Embryonic facial prominence (tissue), 1 donor: ENCODE measurements at regions not wholly inside any gene's neighbourhood (a gene's known extent, or its start where the extent isn't known, plus 50 kb on each side); places are given as distances from the start of the nearest gene placed in this dataset.
"Not testable (repeated sequence)": the region's sequence is repeated elsewhere in the genome, so short reads cannot be mapped to it uniquely, and the experiment has no call there.

Experiments used
- DNase-seq: peaks from one replicate; pipeline ENCODE4 v3.0.0-alpha.2; 2016; ENCODE audit errors: extremely low spot score

DNA sequence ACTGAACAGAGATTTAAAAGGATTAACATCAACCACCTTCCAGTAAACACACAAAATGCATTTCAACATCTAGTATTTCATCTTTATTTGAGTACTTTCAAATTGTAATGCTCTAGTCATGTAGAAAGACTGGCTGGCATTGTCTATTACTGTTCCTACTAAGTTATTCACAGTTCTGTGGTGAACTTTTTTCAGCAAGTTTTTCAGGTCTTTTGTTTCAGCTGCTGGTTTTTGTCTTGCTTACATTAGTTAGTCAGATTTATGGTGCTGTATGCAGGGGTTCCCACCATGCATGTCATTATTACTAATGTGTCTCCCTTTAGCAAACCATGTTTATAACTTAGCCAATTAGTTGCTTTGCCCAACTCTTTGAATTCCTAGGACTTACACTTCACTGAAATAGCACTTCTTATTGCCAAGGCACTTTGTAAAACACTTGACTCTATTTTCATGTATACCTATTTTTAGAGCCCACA lies 253.4 kb upstream of the KITLG start:
- no peak for DNase-seq

DNA sequence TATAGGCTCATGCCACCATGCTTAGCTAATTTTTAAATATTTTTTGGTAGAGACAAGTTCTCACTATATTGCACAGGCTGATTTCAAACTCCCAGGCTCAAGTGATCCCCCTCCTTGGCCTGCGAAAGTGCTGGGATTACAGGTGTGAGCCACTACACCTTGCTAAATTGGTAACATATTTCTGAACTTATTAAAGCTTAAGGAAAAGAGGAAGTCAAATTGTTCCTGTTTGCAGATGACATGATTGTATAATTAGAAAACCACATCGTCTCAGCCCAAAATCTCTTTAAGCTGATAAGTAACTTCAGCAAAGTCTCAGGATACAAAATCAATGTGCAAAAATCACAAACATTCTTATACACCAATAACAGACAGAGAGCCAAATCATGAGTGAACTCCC lies 248.3 kb upstream of the KITLG start:
- DNase-seq: not testable (repeated sequence)

DNA sequence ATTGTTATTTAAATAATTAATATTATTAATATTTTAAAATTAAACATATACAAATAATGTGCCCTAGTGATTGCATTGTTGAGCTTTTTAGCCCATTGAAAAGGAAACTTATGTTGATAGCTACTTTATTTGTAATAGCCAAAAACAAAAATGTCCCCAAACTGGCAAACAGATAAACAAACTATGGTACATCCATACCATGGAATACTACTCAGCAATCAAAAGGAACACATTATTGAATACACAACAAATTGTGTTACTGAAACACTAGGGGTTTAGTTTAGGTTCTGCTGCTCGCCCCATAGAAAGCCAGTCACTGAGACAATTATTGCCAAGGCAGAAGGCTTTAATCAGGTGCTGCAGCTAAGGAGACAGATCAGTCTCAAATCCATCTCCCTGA lies 239.7 kb upstream of the KITLG start:
- DNase-seq: no peak

DNA sequence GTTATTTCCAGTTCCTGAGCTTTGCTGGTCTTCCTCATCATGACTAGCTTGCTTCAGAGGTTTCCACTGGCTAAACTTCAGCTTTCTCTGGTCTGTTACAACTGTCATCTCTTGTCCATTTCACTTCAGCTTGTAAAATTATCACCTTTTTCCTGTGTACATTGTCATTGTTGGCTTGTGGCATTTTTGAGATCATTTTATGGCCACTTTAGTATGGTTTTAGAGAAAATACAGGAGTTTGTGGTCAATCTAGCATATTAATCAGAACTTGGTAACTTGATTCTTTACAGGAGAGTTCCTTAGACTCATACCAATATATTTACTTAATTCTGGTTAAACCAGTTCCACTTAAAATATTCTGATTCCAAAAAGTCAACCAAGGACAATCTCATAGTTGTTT lies 235.9 kb upstream of the KITLG start:
- no peak for DNase-seq

DNA sequence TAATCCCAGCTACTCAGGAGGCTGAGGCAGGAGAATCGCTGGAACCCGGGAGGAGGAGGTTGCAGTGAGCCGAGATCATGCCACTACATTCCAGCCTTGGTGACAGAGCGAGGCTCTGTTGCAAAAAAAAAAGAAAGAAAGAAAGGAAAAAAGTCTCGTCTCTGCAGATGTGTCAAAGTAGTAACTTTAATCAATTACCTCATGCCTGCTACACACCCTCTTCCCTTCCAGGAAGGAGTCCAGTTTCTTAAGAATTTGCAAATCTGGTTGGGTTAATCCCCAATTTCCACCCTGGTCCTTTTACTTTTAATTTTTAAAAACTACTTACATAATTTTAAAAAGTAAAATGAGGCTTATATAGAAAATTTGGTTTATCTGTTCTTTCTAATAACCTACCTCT lies 234.5 kb upstream of the KITLG start:
- no peak for DNase-seq

DNA sequence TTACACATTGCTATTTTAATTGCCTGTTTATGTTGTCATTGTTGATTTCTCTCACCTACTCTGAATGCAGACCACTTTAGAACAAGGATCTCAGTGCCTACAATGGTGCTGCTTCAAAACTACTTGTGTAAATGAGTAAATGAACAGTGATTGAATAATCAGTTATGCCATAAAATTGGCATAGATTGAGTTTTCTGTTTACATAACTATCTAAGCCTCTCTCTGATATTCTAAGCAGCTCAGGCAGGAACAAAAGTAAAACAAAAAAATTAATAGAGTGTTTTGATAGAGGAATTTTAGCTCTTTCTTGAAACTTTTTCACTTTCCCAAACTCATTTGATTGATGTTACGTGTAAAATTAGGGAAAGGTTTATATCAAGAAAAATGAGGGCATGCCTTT lies 232.3 kb upstream of the KITLG start:
- no peak for DNase-seq

DNA sequence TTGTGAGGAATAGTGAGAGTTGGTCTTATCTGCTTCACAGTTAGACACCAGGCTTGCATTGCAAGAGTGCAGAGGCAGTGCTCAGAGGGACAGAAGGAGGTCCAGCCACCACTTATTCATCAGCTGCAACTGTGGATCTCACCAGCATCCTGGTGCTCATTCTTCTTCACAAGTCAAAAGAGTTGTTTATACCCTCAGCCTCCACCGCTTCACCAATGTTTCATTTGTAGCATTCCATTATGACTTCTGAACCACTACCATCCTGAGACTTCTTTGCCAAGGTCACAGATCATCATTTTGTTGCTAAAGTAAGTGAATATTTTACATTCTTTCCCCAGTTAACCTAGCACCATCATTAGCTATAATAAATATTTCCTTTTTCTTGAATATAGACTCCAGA lies 230.5 kb upstream of the KITLG start:
- no peak for DNase-seq

DNA sequence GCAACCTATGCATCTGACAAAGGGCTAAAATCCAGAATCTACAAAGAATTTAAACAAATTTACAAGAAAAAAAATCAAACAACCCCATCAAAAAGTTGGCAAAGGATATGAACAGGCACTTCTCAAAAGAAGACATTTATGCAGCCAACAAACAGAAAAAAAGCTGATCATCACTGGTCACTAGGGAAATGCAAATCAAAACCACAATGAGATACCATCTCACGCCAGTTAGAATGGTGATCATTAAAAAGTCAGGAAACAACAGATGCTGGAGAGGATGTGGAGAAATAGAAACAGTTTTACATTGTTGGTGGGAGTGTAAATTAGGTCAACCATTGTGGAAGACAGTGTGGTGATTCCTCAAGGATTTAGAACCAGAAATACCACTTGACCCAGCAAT lies 229.6 kb upstream of the KITLG start:
- DNase-seq: not testable (repeated sequence)

DNA sequence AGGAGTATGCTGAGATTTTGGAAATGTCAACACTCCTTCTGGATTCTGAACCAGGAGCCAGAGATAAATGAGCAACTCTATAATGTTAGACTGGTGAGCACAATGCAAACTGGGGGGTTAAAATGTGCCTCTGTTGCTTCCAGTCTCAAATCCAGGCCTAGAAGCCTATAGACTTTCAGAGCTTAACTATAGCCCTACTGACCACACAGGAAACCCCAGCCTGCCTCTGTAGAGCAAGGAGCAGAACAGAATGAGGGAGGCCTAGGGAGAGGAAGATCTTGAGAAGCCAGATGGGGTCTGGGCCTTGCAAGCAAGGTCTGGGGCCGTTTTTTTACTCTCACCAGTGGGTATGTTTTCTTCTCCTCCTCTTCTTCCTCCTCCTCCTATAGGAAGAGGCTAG lies 225.4 kb upstream of the KITLG start:
- DNase-seq: no peak

DNA sequence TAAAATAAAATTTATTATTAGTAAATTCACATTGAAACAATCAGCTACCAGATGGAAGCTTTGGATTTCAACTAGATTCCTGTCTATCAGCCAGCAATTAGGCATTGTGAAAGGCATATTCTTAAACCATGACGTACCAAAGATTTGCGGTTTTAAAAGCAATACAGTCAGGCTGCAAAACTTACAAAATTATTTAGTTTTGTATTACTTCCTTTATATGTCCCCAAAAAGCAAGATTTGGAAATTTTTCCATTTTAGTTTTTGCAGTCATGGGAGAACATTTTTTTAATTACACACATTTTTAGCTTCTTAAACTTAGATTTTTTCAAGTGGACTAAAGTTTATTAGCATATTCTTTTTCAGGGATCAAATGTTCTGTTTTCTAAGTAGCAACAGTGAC lies 225.0 kb upstream of the KITLG start:
- no peak for DNase-seq

DNA sequence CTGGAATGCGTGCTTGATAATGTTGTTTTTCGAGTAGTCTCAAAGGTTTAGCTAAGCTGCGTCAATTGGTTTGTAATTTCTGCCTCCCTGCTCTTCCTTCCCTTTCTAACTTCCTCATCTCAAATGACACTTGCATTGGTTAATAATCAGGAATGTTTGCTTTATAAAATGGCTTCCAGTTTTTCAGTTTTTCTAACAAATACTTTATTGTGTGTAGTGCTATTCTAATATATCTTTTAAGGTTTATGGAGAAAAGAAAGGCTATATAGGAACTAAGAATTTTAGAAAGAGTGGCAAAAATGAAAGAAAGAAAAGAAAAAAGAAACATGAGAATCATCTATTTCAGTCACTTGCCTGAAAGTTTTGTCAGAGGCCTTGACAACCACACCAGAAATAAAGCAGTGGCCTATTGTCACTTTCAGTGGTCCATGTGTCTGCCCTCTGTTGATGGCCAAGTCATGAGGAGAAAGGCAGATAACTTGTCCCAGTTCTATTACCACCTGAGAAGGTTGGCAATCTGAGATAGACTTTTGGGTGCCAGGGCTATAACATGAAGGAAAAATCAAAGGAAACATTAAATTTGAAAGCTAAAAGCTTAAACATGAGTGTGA lies 221.9 kb upstream of the KITLG start:
- no peak for DNase-seq

DNA sequence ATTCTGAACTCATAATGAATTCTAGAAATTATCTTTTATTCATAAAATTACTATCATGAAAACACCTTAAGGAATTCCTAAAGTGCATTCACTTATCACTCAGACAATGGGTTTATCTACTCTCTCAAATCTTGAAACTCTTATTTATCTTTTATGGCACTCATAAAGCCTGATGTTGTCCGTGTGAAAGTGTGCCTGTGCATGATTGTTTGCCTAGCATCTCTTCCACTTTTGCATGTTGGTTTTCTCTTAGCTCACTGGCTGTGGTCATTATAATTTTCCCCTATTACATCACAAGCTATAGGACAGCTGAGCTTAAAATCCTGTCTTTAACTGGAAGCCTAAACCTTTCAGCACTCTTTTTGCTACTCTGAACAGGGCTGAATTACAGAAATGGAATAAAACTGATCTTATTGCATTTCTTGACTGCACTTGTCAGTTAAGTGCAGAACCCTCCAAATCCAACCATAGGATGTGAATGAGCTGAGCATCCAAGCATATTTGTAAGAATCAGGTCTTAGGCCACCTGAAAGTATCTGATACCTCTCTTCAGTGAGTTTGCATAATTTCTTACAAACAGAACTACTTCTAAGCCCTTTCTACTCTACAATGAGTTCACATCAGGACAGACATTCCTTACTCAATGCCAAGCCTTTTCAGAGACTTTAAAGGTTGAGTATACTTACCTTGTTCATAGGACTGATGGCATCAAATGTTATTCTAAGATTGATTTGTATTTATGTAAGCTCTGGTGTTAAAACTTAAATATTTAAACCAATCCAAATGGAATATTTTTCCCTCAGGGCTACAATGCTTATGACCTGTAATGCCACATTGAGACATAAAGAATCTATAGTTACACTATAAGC lies 221.2 kb upstream of the KITLG start:
- DNase-seq: no peak

DNA sequence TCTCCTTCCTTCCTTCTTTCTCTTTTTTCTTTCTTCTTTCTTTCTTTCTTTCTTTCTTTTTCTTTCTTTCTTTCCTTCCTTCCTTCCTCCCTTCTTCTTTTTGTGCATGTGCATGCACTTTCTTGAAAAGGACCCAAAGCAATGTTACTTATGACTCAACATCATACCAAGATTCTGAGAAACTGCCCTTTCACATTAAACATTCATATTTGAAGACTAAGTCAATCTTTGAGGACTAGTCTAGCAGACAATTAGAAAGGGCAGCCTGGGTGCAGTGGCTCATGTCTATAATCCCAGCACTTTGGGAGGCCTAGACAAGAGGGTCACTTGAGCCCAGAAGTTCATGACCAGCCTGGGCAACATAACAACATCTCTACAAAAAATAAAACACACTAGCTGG lies 212.8 kb upstream of the KITLG start:
- no peak for DNase-seq

DNA sequence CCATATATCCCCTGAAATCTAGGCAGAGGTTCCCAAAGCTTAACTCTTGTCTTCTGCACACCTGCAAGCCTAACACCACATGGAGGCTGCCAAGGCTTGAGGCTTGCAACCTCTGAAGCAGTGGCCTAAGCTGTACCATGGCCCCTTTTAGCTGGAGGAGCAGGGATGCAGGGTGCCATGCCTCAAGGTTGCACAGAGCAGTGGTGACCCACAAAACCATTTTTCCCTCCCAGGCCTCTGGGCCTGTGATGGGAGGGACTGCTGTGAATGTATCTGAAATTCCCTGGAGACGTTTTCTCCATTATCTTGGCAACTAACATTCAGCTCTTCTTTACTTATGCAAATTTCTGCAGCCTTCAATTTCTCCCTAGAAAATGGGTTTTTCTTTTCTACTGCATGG lies 210.0 kb upstream of the KITLG start:
- DNase-seq: no peak

DNA sequence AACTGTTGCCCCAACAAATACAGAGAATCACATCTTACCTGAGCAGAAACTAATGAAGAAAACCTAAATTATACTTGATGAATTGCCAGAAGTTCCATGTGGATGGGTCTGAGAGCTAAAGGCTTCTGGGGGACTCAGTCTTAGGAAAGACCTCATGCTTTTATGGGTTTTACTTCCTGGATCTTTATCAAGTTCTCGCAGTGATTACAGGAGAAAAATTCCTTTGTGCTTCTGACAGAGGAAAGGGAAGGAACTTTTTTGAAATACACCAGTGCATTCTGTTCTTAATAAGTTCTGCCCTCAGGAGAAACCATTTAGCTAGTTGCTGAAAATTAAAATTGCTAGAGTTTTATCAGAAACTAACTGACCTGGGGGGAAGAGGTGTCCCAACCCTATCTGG lies 203.9 kb upstream of the KITLG start:
- no peak for DNase-seq

DNA sequence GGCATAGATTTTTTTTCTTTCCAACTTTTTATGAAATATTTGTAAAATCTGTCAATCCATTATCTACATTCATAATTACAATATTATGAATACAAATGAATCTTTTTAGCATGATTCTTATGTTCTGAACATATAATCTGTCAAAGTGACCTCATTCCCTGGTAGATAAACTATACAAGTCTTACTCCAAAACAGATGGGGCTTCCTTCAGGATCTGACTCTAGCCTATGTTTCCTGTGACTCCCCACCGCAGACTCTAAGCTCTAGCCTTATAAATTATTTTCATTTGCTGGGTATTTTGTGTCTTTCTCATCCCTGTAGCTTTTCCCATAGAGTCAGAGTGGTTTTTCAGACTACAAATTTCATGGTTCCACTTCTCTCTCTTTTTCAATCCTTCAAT lies 202.1 kb upstream of the KITLG start:
- no peak for DNase-seq

DNA sequence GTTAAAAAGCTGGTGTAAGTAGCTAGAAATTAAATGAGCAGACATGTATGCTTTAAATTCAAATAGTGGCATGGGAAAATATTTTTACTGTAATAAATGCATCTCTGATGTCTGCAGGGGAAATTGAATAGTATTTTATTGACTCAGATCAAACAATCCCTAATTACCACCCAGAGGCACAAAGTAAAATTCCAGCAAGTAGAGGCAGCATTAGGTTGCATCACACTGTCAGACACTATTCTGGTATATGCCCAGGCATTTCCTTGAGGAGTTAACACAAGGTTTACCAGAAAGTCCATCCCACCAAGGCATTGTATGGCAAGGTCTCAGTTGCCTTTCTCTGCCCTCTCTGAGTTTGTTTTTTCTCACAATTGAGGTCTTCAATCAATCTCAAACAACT lies 201.6 kb upstream of the KITLG start:
- DNase-seq: no peak

DNA sequence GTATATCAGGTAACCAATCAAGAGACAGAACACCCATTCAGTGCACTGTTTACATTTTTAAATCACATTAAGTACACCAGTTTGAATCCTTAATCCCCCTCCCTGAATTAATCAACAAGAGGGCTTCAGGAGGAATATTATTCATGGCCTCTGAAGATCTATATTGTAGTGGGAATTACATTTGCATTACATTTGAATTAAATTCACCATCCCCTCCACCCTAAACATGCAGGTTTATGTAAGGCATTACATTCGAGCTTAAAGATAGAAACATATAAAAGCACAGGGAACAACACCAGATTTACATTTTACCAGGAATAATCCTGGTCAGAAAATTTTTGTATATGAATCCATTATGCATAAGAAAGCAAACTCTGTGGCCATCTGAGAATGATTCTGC lies 197.8 kb upstream of the KITLG start:
- no peak for DNase-seq

DNA sequence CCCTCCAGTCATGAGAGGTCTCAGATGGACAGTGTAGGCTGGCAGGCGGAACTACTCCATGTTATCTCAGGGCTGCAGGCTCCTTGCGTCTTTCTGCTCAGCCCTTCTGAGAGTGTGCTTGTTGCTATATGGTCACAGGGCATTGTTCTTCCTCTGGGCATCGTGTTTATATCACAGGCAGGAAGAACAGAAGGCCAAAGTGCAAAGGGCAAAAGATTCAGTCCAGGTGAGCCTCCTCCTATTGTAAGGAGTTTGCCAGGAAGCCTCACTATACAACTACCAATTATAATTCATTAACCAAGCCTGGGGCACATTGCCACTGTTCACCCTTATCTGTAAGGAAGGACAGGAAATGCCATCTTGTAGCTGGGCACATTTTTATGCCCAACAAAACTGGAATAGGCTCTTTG lies 195.5 kb upstream of the KITLG start:
- DNase-seq: no peak

DNA sequence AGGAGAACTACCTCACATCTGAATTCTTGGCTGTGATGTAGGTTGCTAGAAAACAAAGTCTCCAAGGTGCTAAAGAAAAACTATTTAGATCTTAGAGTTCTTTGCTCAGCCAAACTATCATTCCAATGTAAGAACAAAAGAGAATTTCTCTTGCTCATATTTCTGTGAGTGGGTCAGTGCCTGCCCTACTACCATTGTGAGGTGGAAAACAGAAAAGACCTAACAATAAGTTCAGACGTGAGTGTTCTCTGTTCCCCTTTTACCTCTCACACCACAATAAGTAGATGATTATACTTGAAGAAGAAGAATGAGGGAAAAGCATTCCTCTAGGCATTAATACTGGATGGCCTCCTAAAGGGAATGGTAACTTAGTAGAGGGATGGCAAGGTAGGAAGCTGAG lies 187.4 kb upstream of the KITLG start:
- no peak for DNase-seq

DNA sequence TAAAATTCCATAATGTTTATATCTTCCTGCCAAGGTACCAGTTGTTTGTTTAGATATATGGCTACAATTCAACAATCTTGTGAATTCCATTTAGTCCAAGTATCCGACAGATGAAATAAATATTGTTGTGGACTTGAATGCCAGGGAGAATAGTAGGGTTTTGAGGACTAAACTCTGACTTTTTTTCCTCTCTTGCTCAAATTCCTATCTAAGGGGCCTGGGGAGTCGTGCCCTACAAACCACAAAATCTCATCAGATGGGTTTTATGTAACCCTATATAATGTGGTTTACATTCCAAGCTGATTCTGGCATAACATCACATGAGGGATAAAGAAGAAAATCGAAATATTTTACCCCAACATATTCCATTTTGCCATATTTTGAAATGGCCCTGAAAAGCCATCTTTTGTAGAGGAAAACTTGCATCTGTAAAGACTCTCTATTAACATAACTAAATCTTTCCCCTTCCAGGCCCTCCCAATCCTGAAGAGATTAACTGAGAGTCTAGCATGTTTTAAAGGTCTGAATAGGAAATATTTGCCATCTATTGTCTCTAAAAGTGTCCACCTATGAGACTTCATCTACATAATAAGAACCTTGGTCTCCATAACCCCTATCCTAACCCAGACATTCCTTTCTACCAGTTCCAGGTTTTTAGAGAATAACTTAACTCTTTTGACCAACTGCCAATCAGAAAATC lies 184.7 kb upstream of the KITLG start:
- no peak for DNase-seq

DNA sequence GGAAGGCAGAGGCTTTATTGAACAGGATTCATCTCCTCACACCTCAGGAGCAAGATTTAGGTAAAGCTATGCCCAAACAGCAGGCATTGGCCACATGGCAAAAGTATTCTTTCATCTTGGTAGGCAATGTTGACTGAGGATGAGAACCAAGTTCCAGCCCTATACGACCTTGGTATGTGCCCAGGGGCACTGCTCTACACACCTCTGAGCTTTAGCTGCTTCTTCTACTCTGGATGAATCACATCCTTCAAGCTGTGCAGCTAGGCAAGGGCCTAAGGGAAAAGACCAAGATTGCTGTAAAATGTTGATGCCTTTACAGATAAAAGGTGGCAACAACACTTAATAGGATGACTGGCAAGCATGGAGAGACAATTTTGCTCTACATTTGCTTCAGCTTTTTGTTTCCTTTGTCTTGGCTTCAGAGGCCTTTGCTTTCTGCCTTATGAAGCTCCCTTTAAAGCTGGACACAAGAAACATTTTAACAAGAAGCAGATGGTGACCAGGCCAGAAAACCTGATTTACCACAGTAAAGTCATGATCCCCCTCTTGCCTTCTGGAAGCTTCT lies 183.3 kb upstream of the KITLG start:
- no peak for DNase-seq

DNA sequence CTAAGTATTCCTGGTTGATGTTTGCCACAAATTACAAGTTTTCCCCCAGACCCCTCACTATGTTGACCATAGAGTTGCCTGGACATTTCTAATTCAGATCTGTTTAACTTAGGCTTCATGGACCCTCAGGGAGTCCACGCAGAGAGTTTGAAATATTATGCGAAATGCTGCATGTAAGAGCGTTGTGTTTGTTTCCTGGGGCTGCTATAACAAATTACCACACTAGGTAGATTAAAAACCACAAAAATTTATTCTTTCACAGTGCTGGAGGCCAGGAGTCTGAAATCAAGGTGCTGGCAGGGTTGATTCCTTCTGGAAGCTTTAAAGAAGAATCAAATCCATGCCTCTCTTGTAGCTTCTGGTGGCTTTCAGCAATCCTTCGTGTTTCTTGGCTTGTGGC lies 177.9 kb upstream of the KITLG start:
- no peak for DNase-seq
